ENCODE measurements at regions not wholly inside any gene's neighbourhood (a gene's known extent, or its start where the extent isn't known, plus 50 kb on each side); places are given as distances from the start of the nearest gene placed in this dataset.
"Not testable (repeated sequence)": the region's sequence is repeated elsewhere in the genome, so short reads cannot be mapped to it uniquely, and the experiment has no call there.

- no peak for DNase-seq
- no peaks in the 10 kb centered on the region for H3K9me3 ChIP-seq (ENCODE audit: low read length)
- H3K36me3 ChIP-seq (ENCODE audit: insufficient read depth, low read length), result no peaks in the 10 kb centered on the region
- no peak overlapping the region for H2AFZ ChIP-seq (ENCODE audit: low read length)
- no peaks in the 10 kb centered on the region for H4K20me1 ChIP-seq (ENCODE audit: insufficient read depth, low read depth, low read length)
- H3K4me2 ChIP-seq (ENCODE audit: low read depth, low read length, poor library complexity, severe bottlenecking), result no peak overlapping the region
- H3K79me2 ChIP-seq (ENCODE audit: low read length), result no peaks in the 10 kb centered on the region
- no peak overlapping the region for H3K27ac ChIP-seq (ENCODE audit: low read length)
- no peaks in the 10 kb centered on the region for H3K4me1 ChIP-seq (ENCODE audit: low read length)
- H3K27me3 ChIP-seq (ENCODE audit: low read length), result no peaks in the 10 kb centered on the region
- H3K4me3 ChIP-seq (ENCODE audit: low read length), result no peak overlapping the region
- no peak overlapping the region for H3K9ac ChIP-seq (ENCODE audit: low read length)
- H3K9me2 ChIP-seq (replicated peaks; ENCODE audit: insufficient read depth, low read length), result no peaks in the 10 kb centered on the region
Observed at GRCh38 chr13:91242652-91243051, 104.8 kb upstream of the MIR17HG start.

DNA sequence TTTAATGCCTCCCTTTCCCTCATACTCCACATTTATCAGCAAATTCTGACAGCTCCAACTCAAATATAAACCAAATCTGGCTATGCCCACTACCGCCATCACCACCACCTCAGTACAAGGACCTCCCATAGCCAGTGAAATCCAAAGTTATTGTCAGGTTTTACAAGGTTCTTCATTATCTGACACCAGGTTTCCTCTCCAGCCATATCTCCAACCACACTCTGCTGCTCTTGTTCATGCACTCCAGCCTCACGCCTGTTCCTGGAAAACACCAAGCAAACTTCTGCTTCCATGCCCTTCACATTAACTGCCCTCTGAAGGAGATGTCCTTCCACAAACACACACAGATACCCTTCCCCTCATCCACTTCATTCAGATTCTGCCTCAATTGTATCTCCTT, 102.2 kb upstream of the MIR17HG start:
- H3K4me1 ChIP-seq (ENCODE audit: low read length), result no peaks in the 10 kb centered on the region
- H3K4me2 ChIP-seq (ENCODE audit: low read depth, low read length, poor library complexity, severe bottlenecking), result no peak overlapping the region
- no peak for DNase-seq

GRCh38 chr13:91247768-91248167, 99.7 kb upstream of the MIR17HG start:
- Histone ChIP-seq H3K4me3 (ENCODE audit: low read length) (no peak overlapping the region), H2AFZ (ENCODE audit: low read length) (no peak overlapping the region), H3K27me3 (ENCODE audit: low read length) (no peaks in the 10 kb centered on the region), H3K79me2 (ENCODE audit: low read length) (no peaks in the 10 kb centered on the region), H3K9me2 (replicated peaks; ENCODE audit: insufficient read depth, low read length) (no peaks in the 10 kb centered on the region), H3K4me1 (ENCODE audit: low read length) (no peaks in the 10 kb centered on the region), H3K9ac (ENCODE audit: low read length) (no peak overlapping the region), H3K36me3 (ENCODE audit: insufficient read depth, low read length) (no peaks in the 10 kb centered on the region), H3K27ac (ENCODE audit: low read length) (no peak overlapping the region), H3K4me2 (ENCODE audit: low read depth, low read length, poor library complexity, severe bottlenecking) (no peak overlapping the region), H3K9me3 (ENCODE audit: low read length) (no peaks in the 10 kb centered on the region), H4K20me1 (ENCODE audit: insufficient read depth, low read depth, low read length) (no peaks in the 10 kb centered on the region)
- peak; percentile 65 for DNase-seq

More for the DNA sequence above, 102.2 kb upstream of the MIR17HG start:
- Histone ChIP-seq H4K20me1 (ENCODE audit: insufficient read depth, low read depth, low read length) (no peaks in the 10 kb centered on the region), H3K27me3 (ENCODE audit: low read length) (no peaks in the 10 kb centered on the region), H3K4me3 (ENCODE audit: low read length) (no peak overlapping the region), H3K9me3 (ENCODE audit: low read length) (no peaks in the 10 kb centered on the region), H2AFZ (ENCODE audit: low read length) (no peak overlapping the region), H3K9me2 (replicated peaks; ENCODE audit: insufficient read depth, low read length) (no peaks in the 10 kb centered on the region), H3K79me2 (ENCODE audit: low read length) (no peaks in the 10 kb centered on the region), H3K36me3 (ENCODE audit: insufficient read depth, low read length) (no peaks in the 10 kb centered on the region), H3K9ac (ENCODE audit: low read length) (no peak overlapping the region), H3K27ac (ENCODE audit: low read length) (no peak overlapping the region)

- Histone ChIP-seq H4K20me1 (ENCODE audit: insufficient read depth, low read depth, low read length) (no peaks in the 10 kb centered on the region), H3K4me2 (ENCODE audit: low read depth, low read length, poor library complexity, severe bottlenecking) (no peak overlapping the region)
- DNase-seq, result no peak
Observed at GRCh38 chr13:91248249-91248648, 99.2 kb upstream of the MIR17HG start.

GRCh38 chr13:91249370-91249769, 98.1 kb upstream of the MIR17HG start:
- no peak for DNase-seq
- H3K9ac ChIP-seq (ENCODE audit: low read length), result no peak overlapping the region
- no peaks in the 10 kb centered on the region for H3K79me2 ChIP-seq (ENCODE audit: low read length)
- H3K9me2 ChIP-seq (replicated peaks; ENCODE audit: insufficient read depth, low read length), result no peaks in the 10 kb centered on the region
- H3K4me3 ChIP-seq (ENCODE audit: low read length), result no peak overlapping the region
- no peaks in the 10 kb centered on the region for H4K20me1 ChIP-seq (ENCODE audit: insufficient read depth, low read depth, low read length)
- no peaks in the 10 kb centered on the region for H3K36me3 ChIP-seq (ENCODE audit: insufficient read depth, low read length)
- no peak overlapping the region for H3K4me2 ChIP-seq (ENCODE audit: low read depth, low read length, poor library complexity, severe bottlenecking)
- H2AFZ ChIP-seq (ENCODE audit: low read length), result no peak overlapping the region
- H3K9me3 ChIP-seq (ENCODE audit: low read length), result no peaks in the 10 kb centered on the region
- no peaks in the 10 kb centered on the region for H3K4me1 ChIP-seq (ENCODE audit: low read length)
- H3K27me3 ChIP-seq (ENCODE audit: low read length), result no peaks in the 10 kb centered on the region
- H3K27ac ChIP-seq (ENCODE audit: low read length), result no peak overlapping the region

More at GRCh38 chr13:91248249-91248648, 99.2 kb upstream of the MIR17HG start:
- H3K27me3 ChIP-seq (ENCODE audit: low read length), result no peaks in the 10 kb centered on the region
- H3K9me2 ChIP-seq (replicated peaks; ENCODE audit: insufficient read depth, low read length), result no peaks in the 10 kb centered on the region
- H3K27ac ChIP-seq (ENCODE audit: low read length), result no peak overlapping the region
- no peaks in the 10 kb centered on the region for H3K4me1 ChIP-seq (ENCODE audit: low read length)
- no peak overlapping the region for H3K4me3 ChIP-seq (ENCODE audit: low read length)
- H3K79me2 ChIP-seq (ENCODE audit: low read length), result no peaks in the 10 kb centered on the region
- H3K9ac ChIP-seq (ENCODE audit: low read length), result no peak overlapping the region
- H2AFZ ChIP-seq (ENCODE audit: low read length), result no peak overlapping the region
- H3K36me3 ChIP-seq (ENCODE audit: insufficient read depth, low read length), result no peaks in the 10 kb centered on the region
- H3K9me3 ChIP-seq (ENCODE audit: low read length), result no peaks in the 10 kb centered on the region

GRCh38 chr13:91249861-91250260, 97.6 kb upstream of the MIR17HG start:
- Histone ChIP-seq H3K79me2 (ENCODE audit: low read length) (no peaks in the 10 kb centered on the region), H3K9me3 (ENCODE audit: low read length) (no peaks in the 10 kb centered on the region), H2AFZ (ENCODE audit: low read length) (no peak overlapping the region), H3K9me2 (replicated peaks; ENCODE audit: insufficient read depth, low read length) (no peaks in the 10 kb centered on the region), H3K27ac (ENCODE audit: low read length) (no peak overlapping the region), H3K27me3 (ENCODE audit: low read length) (no peaks in the 10 kb centered on the region), H3K4me2 (ENCODE audit: low read depth, low read length, poor library complexity, severe bottlenecking) (no peak overlapping the region), H3K9ac (ENCODE audit: low read length) (no peak overlapping the region), H3K4me1 (ENCODE audit: low read length) (no peaks in the 10 kb centered on the region), H4K20me1 (ENCODE audit: insufficient read depth, low read depth, low read length) (no peaks in the 10 kb centered on the region), H3K36me3 (ENCODE audit: insufficient read depth, low read length) (no peaks in the 10 kb centered on the region), H3K4me3 (ENCODE audit: low read length) (no peak overlapping the region)
- DNase-seq, result no peak

DNA sequence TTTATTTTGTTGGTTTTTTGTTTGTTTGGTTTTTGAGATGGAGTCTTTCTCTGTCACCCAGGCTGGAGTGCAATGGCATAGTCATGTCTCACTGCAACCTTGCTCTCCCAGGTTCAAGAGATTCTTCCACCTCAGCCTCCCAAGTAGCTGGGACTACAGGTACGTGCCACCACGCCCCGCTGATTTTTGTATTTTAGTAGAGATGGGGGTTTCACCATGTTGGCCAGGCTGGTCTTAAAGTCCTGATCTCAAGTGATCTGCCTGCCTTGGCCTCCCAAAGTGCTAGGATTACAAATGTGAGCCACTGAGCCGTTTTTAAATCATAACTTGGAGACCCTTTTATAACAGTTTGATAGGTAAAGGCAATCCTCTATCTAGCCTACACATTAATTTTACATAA, 95.9 kb upstream of the MIR17HG start:
- H3K27ac ChIP-seq (ENCODE audit: low read length); H3K27me3 ChIP-seq (ENCODE audit: low read length); H3K79me2 ChIP-seq (ENCODE audit: low read length); H3K36me3 ChIP-seq (ENCODE audit: insufficient read depth, low read length); DNase-seq; H2AFZ ChIP-seq (ENCODE audit: low read length); H3K4me1 ChIP-seq (ENCODE audit: low read length); H4K20me1 ChIP-seq (ENCODE audit: insufficient read depth, low read depth, low read length); H3K4me2 ChIP-seq (ENCODE audit: low read depth, low read length, poor library complexity, severe bottlenecking); H3K4me3 ChIP-seq (ENCODE audit: low read length); H3K9me2 ChIP-seq (replicated peaks; ENCODE audit: insufficient read depth, low read length); H3K9me3 ChIP-seq (ENCODE audit: low read length); H3K9ac ChIP-seq (ENCODE audit: low read length): not testable (repeated sequence)

DNA sequence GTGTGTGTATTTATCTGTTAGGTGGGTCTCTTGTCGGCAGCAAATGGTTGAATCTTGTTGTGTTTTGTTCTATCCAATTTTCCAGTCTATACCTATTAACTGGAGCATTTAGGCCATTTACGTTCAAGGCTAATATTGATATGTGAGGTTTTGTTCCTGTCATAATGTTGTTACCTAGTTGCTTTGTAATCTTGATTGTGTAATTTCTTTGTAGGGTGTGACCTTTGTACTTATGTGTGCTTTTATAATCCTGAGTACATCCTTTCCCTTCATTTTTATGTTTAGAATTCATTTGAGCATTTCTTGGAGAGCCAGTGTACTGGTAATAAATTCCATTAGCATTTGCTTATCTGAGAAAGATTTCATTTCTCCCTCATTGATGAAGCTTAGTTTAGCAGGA, 83.0 kb upstream of the MIR17HG start:
- Histone ChIP-seq H3K27me3 (ENCODE audit: low read length) (no peaks in the 10 kb centered on the region), H3K4me3 (ENCODE audit: low read length) (no peak overlapping the region), H3K9ac (ENCODE audit: low read length) (no peak overlapping the region), H3K79me2 (ENCODE audit: low read length) (no peaks in the 10 kb centered on the region), H3K9me3 (ENCODE audit: low read length) (no peaks in the 10 kb centered on the region), H4K20me1 (ENCODE audit: insufficient read depth, low read depth, low read length) (no peaks in the 10 kb centered on the region), H3K4me1 (ENCODE audit: low read length) (no peaks in the 10 kb centered on the region), H3K4me2 (ENCODE audit: low read depth, low read length, poor library complexity, severe bottlenecking) (no peak overlapping the region), H3K9me2 (replicated peaks; ENCODE audit: insufficient read depth, low read length) (no peaks in the 10 kb centered on the region), H3K27ac (ENCODE audit: low read length) (no peak overlapping the region), H2AFZ (ENCODE audit: low read length) (no peak overlapping the region), H3K36me3 (ENCODE audit: insufficient read depth, low read length) (no peaks in the 10 kb centered on the region)
- no peak for DNase-seq

DNA sequence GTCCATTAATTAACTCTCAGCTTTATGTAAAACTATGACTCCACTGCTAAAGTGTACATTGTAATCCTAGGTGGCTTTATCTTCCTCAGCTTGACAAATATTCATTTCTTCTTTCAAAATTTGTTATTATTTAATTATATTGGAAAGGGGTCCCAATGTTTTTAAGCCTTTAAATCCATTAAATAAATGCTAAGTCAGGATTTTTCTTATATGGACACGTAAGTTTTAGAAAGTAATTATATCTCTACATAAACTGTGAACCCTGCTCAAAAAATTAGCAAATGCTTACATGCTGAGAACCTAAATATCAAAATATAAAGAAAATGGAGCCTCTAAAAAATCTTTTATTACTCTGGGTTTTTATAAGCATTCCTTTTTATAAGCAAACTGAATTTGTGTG, 78.2 kb upstream of the MIR17HG start:
- no peak overlapping the region for H3K4me2 ChIP-seq (ENCODE audit: low read depth, low read length, poor library complexity, severe bottlenecking)
- no peak for DNase-seq
- H3K9me3 ChIP-seq (ENCODE audit: low read length), result no peaks in the 10 kb centered on the region
- H3K4me1 ChIP-seq (ENCODE audit: low read length), result no peaks in the 10 kb centered on the region
- no peak overlapping the region for H3K4me3 ChIP-seq (ENCODE audit: low read length)
- no peaks in the 10 kb centered on the region for H4K20me1 ChIP-seq (ENCODE audit: insufficient read depth, low read depth, low read length)
- no peak overlapping the region for H2AFZ ChIP-seq (ENCODE audit: low read length)
- H3K36me3 ChIP-seq (ENCODE audit: insufficient read depth, low read length), result no peaks in the 10 kb centered on the region
- no peaks in the 10 kb centered on the region for H3K79me2 ChIP-seq (ENCODE audit: low read length)
- H3K9me2 ChIP-seq (replicated peaks; ENCODE audit: insufficient read depth, low read length), result no peaks in the 10 kb centered on the region
- H3K27ac ChIP-seq (ENCODE audit: low read length), result no peak overlapping the region
- no peak overlapping the region for H3K9ac ChIP-seq (ENCODE audit: low read length)
- no peaks in the 10 kb centered on the region for H3K27me3 ChIP-seq (ENCODE audit: low read length)
